NCI-H1417 treated with DMSO at 0.1 percent for 48 hours (cell line): ENCODE measurements at regions not wholly inside any gene's neighbourhood (a gene's known extent, or its start where the extent isn't known, plus 50 kb on each side); places are given as distances from the start of the nearest gene placed in this dataset.

Source experiments
- DNase-seq: peaks from one replicate; lab custom pipeline; 2025; lab: John Stamatoyannopoulos, UW

- DNase-seq = no peak
Observed at GRCh38 chr2:34408100-34408499, 809.0 kb upstream of the FAM98A start.

DNA sequence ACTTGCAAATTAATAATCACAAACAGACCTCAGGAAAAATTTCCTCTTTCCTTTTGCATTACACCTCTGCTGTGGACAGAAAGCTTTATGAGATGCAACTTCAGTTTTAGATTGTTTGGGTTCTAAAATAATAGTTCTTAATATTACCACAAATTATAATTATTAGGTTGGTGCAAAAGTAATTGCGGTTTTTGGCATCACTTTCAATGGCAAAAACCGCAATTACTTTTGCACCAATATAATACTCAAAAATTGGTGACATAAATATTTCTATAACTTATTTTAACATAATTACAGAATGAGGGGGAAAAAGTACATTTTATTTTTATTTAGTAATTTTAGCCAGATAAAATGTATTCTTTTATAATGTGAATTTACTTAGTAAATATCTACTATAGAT, 804.4 kb upstream of the FAM98A start:
- no peak for DNase-seq

- DNase-seq = no peak
Observed at GRCh38 chr2:34402376-34402775, 803.3 kb upstream of the FAM98A start.

GRCh38 chr2:34401186-34401585, 802.1 kb upstream of the FAM98A start:
- no peak for DNase-seq

GRCh38 chr2:34388446-34388845, 789.3 kb upstream of the FAM98A start:
- DNase-seq = no peak

DNA sequence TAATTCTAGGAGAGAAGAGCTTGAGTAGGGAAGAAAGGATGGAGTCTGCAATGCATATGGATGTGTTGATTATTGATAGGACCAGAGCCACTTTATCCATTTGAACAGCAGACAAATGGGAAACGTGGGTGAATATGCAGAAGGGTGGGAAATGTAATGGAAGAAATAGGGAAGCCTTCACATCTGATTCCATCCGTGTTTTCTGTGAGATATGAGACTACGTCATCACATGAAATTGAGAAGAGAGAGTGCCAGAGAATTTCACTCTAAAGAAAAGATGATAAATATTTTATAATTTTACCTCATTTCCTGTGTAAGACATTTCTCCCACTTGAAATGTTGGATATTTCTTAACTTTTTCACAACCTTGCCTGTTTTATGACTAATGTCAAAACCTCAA, 788.4 kb upstream of the FAM98A start:
- no peak for DNase-seq

DNA sequence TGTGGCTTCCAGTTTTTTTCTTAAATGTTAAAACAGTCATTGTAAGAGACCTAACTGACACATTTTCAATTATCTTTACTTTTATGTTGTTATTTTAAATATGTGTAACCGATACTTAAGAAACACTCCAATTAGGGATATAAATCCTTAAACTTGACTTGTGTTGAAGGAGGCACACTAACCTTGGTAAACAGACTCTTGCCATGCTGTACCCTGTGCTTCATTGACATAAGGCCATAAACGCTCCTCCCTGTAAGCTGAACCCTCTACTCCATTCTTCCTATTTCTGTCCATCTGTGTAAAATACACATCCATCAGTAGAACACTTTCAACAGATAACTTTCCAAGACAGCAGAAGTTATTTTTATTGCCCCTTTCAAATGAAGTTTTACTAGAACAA, 780.5 kb upstream of the FAM98A start:
- DNase-seq = no peak

DNA sequence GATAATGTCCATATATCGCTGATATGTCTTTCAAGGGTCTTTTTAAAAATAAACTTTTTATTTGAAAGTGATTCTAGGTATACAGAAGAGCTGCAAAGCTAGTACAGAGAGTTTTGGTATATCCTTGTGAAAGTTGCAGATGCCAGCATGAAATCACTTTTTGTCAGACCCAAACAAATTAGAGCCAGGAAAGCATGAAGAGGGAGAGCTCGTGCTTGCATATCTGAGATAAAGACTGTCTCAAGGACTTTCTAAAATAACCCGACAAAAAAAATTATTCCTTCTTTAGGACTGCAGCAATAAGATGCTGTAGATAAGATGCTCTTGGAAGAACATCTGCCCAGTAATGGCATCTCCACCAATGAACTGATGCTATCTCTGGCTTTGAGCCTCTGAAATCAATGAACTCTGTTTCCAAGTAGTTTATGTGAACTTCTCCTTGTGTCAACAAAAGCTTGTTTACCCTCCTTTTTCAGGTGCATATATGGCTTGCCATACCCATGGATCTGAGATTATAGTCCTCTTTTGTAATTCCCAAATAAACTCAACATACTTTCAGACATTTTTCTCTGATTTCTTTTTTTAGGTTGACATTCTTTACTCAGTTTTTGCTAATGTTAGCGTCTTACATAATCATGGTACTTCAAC, 774.6 kb upstream of the FAM98A start:
- DNase-seq = no peak

DNA sequence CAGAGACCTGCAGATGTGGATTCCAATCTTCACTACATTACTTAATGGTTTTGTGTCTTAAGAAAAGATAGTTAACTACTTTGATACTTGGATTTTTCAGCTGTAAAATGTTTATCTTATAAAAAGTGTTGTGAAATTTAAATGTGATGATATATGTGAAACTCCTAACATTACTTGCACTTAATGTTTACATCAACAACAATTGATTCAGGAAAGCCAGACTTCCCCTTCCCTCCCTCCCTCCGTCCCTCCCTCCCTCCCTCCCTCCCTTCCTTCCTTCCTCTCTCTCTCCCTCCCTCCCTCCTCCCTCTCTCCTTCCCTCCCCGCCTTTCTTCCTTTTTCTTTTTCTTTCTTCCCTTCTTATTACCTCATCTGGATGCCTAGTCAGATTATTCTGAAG, 773.9 kb upstream of the FAM98A start:
- DNase-seq = no peak

- no peak for DNase-seq
Observed at GRCh38 chr2:34371711-34372110, 772.6 kb upstream of the FAM98A start.

- DNase-seq = no peak
Observed at GRCh38 chr2:34368304-34368703, 769.2 kb upstream of the FAM98A start.

GRCh38 chr2:34365932-34366331, 766.8 kb upstream of the FAM98A start:
- DNase-seq = no peak

- DNase-seq = no peak
Observed at GRCh38 chr2:34365512-34365911, 766.4 kb upstream of the FAM98A start.

DNA sequence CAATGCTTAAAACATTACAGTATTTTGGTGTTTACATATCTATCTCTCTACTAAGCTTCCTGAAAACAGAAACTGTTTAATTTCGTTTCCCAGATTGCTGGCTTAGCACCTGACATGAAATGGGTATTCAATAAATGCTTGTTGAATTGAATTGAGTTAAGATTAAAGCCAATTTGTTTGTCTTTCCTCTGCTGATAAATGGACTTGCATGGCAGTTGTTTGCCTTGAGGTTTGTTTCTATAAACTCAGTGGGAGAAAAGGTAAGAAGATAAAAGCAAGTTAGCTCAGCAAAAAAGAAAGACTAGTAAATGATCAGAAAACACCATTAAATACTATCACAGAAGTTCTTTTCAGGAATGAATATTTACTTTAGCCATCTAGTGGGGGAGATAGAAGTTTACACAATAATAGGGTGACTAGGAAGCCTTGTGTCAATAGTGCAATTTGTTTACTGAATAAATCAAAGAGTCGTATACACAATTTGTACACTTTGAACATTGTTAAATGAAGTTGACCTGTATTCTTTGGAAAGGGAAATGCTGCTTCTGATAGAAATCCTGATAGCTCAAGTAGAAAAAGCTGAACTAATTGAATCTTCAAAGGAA, 754.5 kb upstream of the FAM98A start:
- DNase-seq = no peak

DNA sequence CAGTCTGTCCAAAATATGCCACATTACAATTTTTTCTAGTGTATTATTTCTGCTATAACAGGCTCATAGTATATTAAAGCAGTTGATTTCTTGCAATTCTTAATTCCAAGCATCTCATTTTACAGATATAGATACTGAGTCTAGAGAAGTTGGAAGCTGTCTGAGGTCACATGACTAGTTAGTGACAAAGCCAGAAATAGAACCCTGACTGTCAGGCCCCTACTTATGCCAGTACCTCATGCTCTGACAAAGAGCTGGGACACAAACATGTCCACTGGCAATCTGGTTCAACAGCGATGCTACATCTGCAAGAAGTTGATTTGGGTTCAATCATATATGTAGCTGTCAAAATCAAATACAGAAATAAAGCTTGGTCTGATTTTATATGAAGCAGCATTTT, 750.4 kb upstream of the FAM98A start:
- no peak for DNase-seq

DNA sequence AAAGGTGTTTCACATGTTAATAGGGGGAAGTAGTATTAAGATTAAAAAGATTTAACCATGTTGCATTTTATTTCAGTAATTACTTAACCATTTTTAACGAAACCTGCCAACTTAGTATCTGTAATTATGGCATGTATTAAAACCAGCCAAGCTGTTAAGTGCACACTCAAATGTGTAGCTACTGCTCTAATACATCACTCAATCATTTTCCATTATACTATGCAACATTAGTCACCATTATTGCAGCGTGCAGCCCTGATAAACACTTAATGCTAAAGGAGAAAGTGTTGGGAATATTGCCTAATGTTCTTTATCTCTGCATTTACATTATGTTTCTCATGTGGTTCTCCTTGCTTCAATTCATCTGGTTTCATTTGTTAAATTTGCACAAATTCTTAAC, 745.9 kb upstream of the FAM98A start:
- no peak for DNase-seq

GRCh38 chr2:34340307-34340706, 741.2 kb upstream of the FAM98A start:
- no peak for DNase-seq

DNA sequence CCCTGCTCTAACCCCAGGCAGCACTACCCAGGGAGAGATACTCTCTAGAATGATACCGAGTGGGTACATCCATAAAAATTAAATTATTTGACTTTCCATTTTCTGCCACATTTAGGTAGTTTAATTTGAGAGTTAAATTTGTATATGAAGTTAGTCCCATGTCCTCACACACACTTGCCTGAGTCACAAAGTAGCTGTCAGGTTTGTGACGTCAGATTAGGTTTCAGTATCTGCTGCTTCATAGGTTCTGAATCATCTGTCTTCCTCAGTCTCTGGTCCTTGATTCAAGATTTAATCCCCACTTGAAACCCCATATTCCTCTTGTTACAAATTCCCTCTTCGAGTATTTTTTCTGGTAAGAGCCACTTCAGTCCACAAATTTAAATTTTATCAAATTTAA, 738.6 kb upstream of the FAM98A start:
- no peak for DNase-seq

DNA sequence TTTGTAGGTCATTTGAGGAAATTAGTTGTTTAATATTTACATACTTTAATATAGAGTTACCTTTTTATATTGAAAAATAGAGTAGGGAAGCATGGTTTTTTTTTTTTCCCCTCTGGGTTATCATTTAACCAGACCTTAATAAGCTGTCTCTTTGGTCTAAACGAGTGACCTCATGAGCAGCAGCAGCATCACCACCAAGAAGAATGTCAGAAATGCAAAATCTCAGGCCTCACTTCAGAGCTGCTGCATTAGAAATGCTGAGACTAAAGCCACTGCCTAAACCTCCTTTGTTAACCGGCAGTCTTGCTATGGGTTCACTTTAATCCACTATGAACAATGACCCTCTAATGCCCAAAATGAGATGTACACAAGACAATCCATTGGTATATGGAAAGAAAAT, 733.7 kb upstream of the FAM98A start:
- no peak for DNase-seq

- DNase-seq = no peak
Observed at GRCh38 chr2:34320056-34320455, 721.0 kb upstream of the FAM98A start.

DNA sequence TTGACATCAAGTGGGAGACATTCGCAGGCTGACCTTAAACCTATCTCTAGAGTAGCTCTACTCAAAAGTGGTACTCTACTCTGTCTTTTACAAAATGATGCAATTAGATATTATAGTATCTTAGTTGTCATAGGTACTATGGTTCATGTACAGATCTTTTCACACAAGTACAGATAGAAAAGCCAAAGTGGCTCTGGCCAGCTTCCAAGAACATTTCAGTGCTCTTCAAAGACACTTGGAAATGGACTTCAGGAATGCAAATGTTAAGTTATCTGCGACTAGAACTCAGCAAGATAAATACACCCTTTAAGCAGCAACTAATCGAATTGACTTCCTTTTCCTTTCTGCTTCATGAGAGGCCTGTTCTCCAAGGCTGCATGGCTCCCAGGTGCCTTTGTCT, 718.7 kb upstream of the FAM98A start:
- DNase-seq = no peak

DNA sequence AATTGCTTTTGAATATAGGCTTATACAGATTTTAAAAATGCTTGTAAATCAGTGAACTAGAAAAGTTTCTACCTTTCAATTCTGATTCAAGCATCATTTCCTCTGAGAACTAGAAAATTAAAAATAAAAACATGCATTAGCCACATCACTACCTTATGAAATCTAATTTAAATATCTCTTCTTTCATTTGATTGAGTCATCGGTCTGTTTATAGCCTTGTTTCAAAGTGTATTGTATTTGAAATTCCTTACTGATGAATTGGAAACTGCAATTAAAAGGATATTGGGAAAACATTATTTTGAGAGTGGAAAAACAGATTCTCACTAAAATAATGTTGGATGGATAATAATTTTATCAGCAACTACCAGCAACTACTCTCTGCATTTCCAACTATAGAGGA, 717.7 kb upstream of the FAM98A start:
- no peak for DNase-seq

DNA sequence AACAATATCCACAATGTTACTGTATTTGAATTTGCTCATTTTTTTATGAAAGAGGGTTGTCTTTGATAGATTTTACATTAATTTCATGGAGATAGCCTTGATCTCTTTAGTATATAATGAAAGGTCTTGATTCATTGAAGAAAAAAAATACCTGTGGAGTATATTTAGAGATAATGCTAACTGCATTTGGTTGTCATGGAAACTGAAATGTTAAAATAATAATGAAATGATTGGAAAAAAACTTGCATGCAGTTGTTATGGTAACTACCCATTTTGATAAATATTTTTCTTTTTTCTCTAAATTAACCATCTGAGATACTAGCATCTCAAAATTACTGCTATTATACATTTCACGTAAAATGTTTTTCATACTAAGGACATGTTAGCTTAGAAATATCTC, 712.7 kb upstream of the FAM98A start:
- DNase-seq = no peak

DNA sequence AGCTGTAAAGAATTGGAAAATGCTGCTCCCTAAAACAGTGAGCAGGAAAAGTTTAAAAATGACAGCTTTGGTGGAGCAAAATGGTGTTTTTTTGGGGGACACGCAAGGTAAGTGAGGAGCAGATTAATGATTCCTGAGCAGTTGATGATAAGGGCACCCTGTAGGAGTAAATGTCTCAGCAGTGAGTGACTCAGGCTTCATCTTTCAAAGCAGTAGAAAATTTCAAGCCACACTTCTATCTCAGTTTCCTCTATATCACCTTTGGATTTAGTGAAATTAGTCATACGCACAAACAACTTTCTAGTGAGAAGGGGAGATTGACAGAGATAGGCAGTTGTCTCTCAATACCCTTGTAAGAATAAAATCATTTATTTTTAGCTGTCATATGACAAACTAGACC, 709.0 kb upstream of the FAM98A start:
- DNase-seq = no peak
